ENCODE measurements at regions not wholly inside any gene's neighbourhood (a gene's known extent, or its start where the extent isn't known, plus 50 kb on each side); places are given as distances from the start of the nearest gene placed in this dataset.

GRCh38 chr11:134583397-134583990, 171.5 kb upstream of the B3GAT1 start:
- in situ Hi-C loops (cut with HindIII; ENCODE audit: low pct_unique_long_range_greater_than_20kb, low sequenced_read_pairs) (no loop called here), intact Hi-C loops (cut with micrococcal nuclease; ENCODE audit: unreplicated experiment) (no loop called here)
- no peaks in the 10 kb centered on the region for H3K4me1 ChIP-seq (ENCODE audit: control insufficient read depth, insufficient read depth, low read length)
- no peak for ATAC-seq
- peaks cover 6% of the 10 kb centered on the region; the same call in 1 of the 2 replicates for H3K27me3 ChIP-seq (ENCODE audit: control insufficient read depth, insufficient read depth, low read length)
- BruUV-seq (replicated peaks): no TSS peak
- CTCF ChIA-PET: no interaction called here
- no peaks in the 10 kb centered on the region for H3K9me3 ChIP-seq (ENCODE audit: control insufficient read depth, insufficient read depth, low read depth, low read length)
- POLR2A ChIA-PET: interaction anchor here (0.7 kb wide), 1 partner anchor 191 kb away, joined by 10 read pairs; no protein-coding TSS in a partner anchor
- H3K27ac ChIP-seq (ENCODE audit: low read length): no peak overlapping the region
- no peaks in the 10 kb centered on the region for H3K36me3 ChIP-seq (ENCODE audit: control insufficient read depth, insufficient read depth, low read length)
- no peak overlapping the region for H3K4me3 ChIP-seq (ENCODE audit: low read depth in 2 of 2, low read length in 2 of 2)
- TF ChIP-seq POLR2AphosphoS5 (IDR thresholded peaks at IDR 0.05; ENCODE audit: low read depth, low read length): no peak
- TF ChIP-seq SIN3A (IDR thresholded peaks at IDR 0.05; ENCODE audit: borderline replicate concordance, insufficient read depth, low read depth, low read length): no peak
- TF ChIP-seq, protein P1, sequence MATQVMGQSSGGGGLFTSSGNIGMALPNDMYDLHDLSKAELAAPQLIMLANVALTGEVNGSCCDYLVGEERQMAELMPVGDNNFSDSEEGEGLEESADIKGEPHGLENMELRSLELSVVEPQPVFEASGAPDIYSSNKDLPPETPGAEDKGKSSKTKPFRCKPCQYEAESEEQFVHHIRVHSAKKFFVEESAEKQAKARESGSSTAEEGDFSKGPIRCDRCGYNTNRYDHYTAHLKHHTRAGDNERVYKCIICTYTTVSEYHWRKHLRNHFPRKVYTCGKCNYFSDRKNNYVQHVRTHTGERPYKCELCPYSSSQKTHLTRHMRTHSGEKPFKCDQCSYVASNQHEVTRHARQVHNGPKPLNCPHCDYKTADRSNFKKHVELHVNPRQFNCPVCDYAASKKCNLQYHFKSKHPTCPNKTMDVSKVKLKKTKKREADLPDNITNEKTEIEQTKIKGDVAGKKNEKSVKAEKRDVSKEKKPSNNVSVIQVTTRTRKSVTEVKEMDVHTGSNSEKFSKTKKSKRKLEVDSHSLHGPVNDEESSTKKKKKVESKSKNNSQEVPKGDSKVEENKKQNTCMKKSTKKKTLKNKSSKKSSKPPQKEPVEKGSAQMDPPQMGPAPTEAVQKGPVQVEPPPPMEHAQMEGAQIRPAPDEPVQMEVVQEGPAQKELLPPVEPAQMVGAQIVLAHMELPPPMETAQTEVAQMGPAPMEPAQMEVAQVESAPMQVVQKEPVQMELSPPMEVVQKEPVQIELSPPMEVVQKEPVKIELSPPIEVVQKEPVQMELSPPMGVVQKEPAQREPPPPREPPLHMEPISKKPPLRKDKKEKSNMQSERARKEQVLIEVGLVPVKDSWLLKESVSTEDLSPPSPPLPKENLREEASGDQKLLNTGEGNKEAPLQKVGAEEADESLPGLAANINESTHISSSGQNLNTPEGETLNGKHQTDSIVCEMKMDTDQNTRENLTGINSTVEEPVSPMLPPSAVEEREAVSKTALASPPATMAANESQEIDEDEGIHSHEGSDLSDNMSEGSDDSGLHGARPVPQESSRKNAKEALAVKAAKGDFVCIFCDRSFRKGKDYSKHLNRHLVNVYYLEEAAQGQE (IDR thresholded peaks at IDR 0.05; ENCODE audit: insufficient read depth in 1 of 2, low read depth in 2 of 2, low read length in 1 of 2): no peak
- TF ChIP-seq TCF7L2 (IDR thresholded peaks at IDR 0.05; ENCODE audit: low read depth, low read length): no peak
- TF ChIP-seq CTCF (IDR thresholded peaks at IDR 0.05): no peak
- no peak for DNase-seq (ENCODE audit: low read depth, low spot score)

DNA sequence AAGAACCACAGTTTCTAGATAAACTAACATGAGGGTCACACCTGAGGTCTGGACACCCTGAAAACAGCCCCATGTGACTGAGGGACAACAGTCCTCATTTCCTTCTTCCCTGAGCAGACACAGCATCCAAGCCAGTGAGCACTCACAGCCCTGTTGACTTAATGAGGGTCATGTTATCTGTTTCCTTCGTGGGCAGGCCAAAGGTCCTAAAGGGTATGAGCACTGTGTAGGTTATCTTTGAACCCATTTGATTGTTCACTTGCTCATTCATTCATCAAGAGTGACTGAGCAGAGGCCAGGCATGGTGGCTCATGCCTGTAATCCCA, 170.7 kb upstream of the B3GAT1 start:
- BruUV-seq (replicated peaks): no TSS peak
- H3K4me3 ChIP-seq (ENCODE audit: low read depth in 2 of 2, low read length in 2 of 2): no peak overlapping the region
- CTCF ChIA-PET: no interaction called here
- no peak for ATAC-seq
- POLR2A ChIA-PET: no interaction called here
- intact Hi-C loops (cut with micrococcal nuclease; ENCODE audit: unreplicated experiment) (no loop called here), in situ Hi-C loops (cut with HindIII; ENCODE audit: low pct_unique_long_range_greater_than_20kb, low sequenced_read_pairs) (no loop called here)
- no peak overlapping the region for H3K27ac ChIP-seq (ENCODE audit: low read length)
- H3K9me3 ChIP-seq (ENCODE audit: control insufficient read depth, insufficient read depth, low read depth, low read length): no peaks in the 10 kb centered on the region
- TF ChIP-seq POLR2AphosphoS5 (IDR thresholded peaks at IDR 0.05; ENCODE audit: low read depth, low read length) (no peak), TCF7L2 (IDR thresholded peaks at IDR 0.05; ENCODE audit: low read depth, low read length) (no peak)
- TF ChIP-seq, protein P1 (IDR thresholded peaks at IDR 0.05; ENCODE audit: insufficient read depth in 1 of 2, low read depth in 2 of 2, low read length in 1 of 2): no peak
- no peaks in the 10 kb centered on the region for H3K36me3 ChIP-seq (ENCODE audit: control insufficient read depth, insufficient read depth, low read length)
- no peaks in the 10 kb centered on the region for H3K4me1 ChIP-seq (ENCODE audit: control insufficient read depth, insufficient read depth, low read length)
- H3K27me3 ChIP-seq (ENCODE audit: control insufficient read depth, insufficient read depth, low read length): peaks cover 8% of the 10 kb centered on the region; the same call in 1 of the 2 replicates
- no peak for DNase-seq (ENCODE audit: low read depth, low spot score)

Measured in Panc1 (cell line).